ENCODE measurements at regions not wholly inside any gene's neighbourhood (a gene's known extent, or its start where the extent isn't known, plus 50 kb on each side); places are given as distances from the start of the nearest gene placed in this dataset.
A peak's percentile ranks its signal among the peaks of the same experiment; 100 is the strongest.

DNA sequence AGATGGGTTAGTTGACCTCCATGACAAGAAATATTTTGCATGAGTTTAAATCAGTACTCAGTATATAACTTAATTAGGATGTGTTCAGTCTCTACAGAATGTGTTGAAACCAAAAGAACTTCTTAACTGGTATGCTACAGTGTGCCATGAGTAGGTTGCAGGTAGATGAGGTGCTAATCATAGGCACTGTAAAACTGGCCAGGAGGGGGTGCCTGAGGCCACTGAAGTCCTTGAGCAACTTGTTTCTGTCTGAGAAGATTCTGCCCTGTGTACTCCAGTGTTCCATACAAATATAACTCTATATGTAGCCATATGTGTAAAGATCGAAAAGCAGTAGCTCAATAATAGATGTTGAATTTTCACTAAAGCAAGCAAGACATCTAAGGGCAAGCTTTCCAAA is 549.2 kb upstream of the KLF12 start:
- CTCF ChIA-PET: no interaction called here
- no peaks in the 10 kb centered on the region for H3K36me3 ChIP-seq (ENCODE audit: insufficient read depth, low read length, poor library complexity, severe bottlenecking)
- no TSS peak for BruUV-seq (replicated peaks)
- TF ChIP-seq, protein P1, sequence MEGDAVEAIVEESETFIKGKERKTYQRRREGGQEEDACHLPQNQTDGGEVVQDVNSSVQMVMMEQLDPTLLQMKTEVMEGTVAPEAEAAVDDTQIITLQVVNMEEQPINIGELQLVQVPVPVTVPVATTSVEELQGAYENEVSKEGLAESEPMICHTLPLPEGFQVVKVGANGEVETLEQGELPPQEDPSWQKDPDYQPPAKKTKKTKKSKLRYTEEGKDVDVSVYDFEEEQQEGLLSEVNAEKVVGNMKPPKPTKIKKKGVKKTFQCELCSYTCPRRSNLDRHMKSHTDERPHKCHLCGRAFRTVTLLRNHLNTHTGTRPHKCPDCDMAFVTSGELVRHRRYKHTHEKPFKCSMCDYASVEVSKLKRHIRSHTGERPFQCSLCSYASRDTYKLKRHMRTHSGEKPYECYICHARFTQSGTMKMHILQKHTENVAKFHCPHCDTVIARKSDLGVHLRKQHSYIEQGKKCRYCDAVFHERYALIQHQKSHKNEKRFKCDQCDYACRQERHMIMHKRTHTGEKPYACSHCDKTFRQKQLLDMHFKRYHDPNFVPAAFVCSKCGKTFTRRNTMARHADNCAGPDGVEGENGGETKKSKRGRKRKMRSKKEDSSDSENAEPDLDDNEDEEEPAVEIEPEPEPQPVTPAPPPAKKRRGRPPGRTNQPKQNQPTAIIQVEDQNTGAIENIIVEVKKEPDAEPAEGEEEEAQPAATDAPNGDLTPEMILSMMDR (conservative IDR thresholded peaks at IDR 0.05; ENCODE audit: low read depth, low read length): 0 out of 2 replicates have a peak, but pooled peaks have one; percentile 13
- TF ChIP-seq EZH2 (IDR thresholded peaks at IDR 0.05; ENCODE audit: borderline replicate concordance, low read depth, low read length, poor library complexity, severe bottlenecking): no peak
- H3K27ac ChIP-seq (ENCODE audit: low read depth, low read length, poor library complexity, severe bottlenecking): no peak overlapping the region
- no peaks in the 10 kb centered on the region for H3K27me3 ChIP-seq (replicated peaks; ENCODE audit: insufficient read depth, low read depth, low read length, poor library complexity)
- H3K4me1 ChIP-seq (ENCODE audit: insufficient read depth, low read length, poor library complexity, severe bottlenecking): no peaks in the 10 kb centered on the region
- no peaks in the 10 kb centered on the region for H3K9me3 ChIP-seq (ENCODE audit: low read depth, low read length, poor library complexity, severe bottlenecking)
- DNase-seq (ENCODE audit: low spot score): no peak
- POLR2A ChIA-PET (ENCODE audit: low non-redundant PET): no interaction called here
- no peak overlapping the region for H3K4me3 ChIP-seq (ENCODE audit: low read depth, low read length, poor library complexity, severe bottlenecking)
- intact Hi-C loops (cut with micrococcal nuclease; ENCODE audit: unreplicated experiment): no loop called here

DNA sequence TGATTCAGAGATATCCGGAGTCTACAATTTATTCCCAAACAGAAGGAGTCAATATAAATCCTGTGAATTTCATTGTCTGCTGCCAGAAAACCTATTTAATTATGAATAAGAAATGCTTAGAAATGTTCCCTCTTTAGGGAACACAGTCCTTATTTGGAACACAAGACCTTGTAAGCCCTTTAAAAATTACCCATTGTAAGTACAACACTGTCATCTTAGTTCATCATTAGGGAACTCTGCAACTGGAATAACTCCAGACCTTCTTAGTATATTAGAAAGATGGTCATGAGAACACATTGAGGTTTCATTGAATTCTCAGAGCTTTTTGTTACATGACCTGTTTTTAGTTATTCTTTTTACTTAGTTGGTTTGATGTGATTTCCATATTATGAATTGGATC is 548.5 kb upstream of the KLF12 start:
- intact Hi-C loops (cut with micrococcal nuclease; ENCODE audit: unreplicated experiment): no loop called here
- POLR2A ChIA-PET (ENCODE audit: low non-redundant PET): no interaction called here
- no peaks in the 10 kb centered on the region for H3K36me3 ChIP-seq (ENCODE audit: insufficient read depth, low read length, poor library complexity, severe bottlenecking)
- CTCF ChIA-PET: no interaction called here
- TF ChIP-seq EZH2 (IDR thresholded peaks at IDR 0.05; ENCODE audit: borderline replicate concordance, low read depth, low read length, poor library complexity, severe bottlenecking): no peak
- TF ChIP-seq, protein P1 (conservative IDR thresholded peaks at IDR 0.05; ENCODE audit: low read depth, low read length): no peak
- no peak overlapping the region for H3K4me3 ChIP-seq (ENCODE audit: low read depth, low read length, poor library complexity, severe bottlenecking)
- no peaks in the 10 kb centered on the region for H3K4me1 ChIP-seq (ENCODE audit: insufficient read depth, low read length, poor library complexity, severe bottlenecking)
- no peaks in the 10 kb centered on the region for H3K27me3 ChIP-seq (replicated peaks; ENCODE audit: insufficient read depth, low read depth, low read length, poor library complexity)
- H3K27ac ChIP-seq (ENCODE audit: low read depth, low read length, poor library complexity, severe bottlenecking): no peak overlapping the region
- DNase-seq (ENCODE audit: low spot score): no peak
- no peaks in the 10 kb centered on the region for H3K9me3 ChIP-seq (ENCODE audit: low read depth, low read length, poor library complexity, severe bottlenecking)
- BruUV-seq (replicated peaks): no TSS peak

DNA sequence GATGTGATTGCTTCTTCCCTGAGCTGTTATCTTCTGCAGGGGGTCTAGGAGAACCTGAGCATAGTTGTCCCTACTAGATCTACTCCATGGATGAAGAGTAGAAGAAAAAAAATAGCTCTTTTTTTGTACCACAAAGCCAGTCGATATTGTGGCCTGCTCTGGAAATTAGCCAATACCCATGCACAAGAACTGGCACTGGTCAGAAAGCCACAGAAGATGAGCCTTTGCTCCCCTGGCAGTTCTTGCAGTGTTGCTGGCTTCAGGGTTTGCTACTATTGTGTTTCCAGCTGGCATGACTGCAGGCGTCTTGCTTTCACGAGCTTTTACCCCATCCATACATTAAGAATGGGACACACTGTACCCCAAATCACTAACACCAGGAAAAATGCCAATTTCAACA is 547.7 kb upstream of the KLF12 start:
- no peaks in the 10 kb centered on the region for H3K9me3 ChIP-seq (ENCODE audit: low read depth, low read length, poor library complexity, severe bottlenecking)
- TF ChIP-seq EZH2 (IDR thresholded peaks at IDR 0.05; ENCODE audit: borderline replicate concordance, low read depth, low read length, poor library complexity, severe bottlenecking): no peak
- TF ChIP-seq, protein P1 (conservative IDR thresholded peaks at IDR 0.05; ENCODE audit: low read depth, low read length): no peak
- no peak overlapping the region for H3K27ac ChIP-seq (ENCODE audit: low read depth, low read length, poor library complexity, severe bottlenecking)
- H3K4me3 ChIP-seq (ENCODE audit: low read depth, low read length, poor library complexity, severe bottlenecking): no peak overlapping the region
- intact Hi-C loops (cut with micrococcal nuclease; ENCODE audit: unreplicated experiment): no loop called here
- no peak for DNase-seq (ENCODE audit: low spot score)
- BruUV-seq (replicated peaks): no TSS peak
- POLR2A ChIA-PET (ENCODE audit: low non-redundant PET): no interaction called here
- no peaks in the 10 kb centered on the region for H3K27me3 ChIP-seq (replicated peaks; ENCODE audit: insufficient read depth, low read depth, low read length, poor library complexity)
- CTCF ChIA-PET: no interaction called here
- H3K4me1 ChIP-seq (ENCODE audit: insufficient read depth, low read length, poor library complexity, severe bottlenecking): no peaks in the 10 kb centered on the region
- no peaks in the 10 kb centered on the region for H3K36me3 ChIP-seq (ENCODE audit: insufficient read depth, low read length, poor library complexity, severe bottlenecking)
